Epithelial cell of prostate (primary cell): ENCODE measurements at regions not wholly inside any gene's neighbourhood (a gene's known extent, or its start where the extent isn't known, plus 50 kb on each side); places are given as distances from the start of the nearest gene placed in this dataset.
A peak's percentile ranks its signal among the peaks of the same experiment; 100 is the strongest.

Source experiments
- DNase-seq: peaks from one replicate; pipeline ENCODE4 v3.0.0-alpha.2; 2011; ENCODE audit warnings: low read depth, low spot score
- H3K27ac ChIP-seq: fragments of 450-650 bp; 2 replicates; pipeline ENCODE4 v1.5.1; 2017; ENCODE audit warnings: mild to moderate bottlenecking

GRCh38 chr4:23674694-23675093 is 215.2 kb downstream of the PPARGC1A start:
- H3K27ac ChIP-seq: no peak overlapping the region
- DNase-seq: no peak

DNA sequence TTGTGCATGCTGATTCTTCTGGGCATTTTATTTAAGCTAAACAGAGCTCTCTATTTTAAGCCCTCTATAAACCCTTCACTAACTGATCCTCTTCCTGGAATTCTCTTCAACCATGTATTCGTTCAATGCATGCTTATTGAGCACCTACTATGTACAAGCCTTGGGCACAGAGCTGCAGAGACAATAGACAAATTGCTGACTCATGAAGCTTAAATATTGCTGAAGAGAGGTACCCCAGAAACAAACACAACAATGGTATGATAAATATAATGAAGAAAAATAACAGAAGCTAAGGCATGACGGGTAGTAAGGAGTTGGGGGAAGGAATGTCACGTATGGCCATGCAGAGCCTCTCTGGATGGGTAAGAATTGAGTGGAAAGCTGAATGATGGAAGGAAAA is 222.2 kb downstream of the PPARGC1A start:
- DNase-seq: no peak
- H3K27ac ChIP-seq: no peak overlapping the region

DNA sequence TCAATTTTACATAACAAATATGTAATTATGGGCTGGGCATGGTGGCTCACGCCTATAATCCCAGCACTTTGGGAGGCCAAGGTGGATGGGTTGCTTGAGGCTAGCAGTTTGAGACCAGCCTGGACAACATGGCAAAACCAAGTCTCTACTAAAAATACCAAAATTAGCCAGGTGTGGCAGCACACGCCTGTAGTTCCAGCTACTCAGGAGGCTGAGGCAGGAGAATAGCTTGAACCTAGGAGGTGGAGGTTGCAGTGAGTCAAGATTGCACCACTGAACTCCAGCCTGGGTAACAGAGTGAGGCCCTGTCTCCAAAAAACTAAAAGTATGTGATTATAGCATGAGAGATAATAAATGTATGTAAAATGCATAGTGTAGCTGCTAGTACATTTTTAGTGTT is 229.0 kb downstream of the PPARGC1A start:
- no peak for DNase-seq
- no peak overlapping the region for H3K27ac ChIP-seq

GRCh38 chr4:23654791-23655190 is 235.1 kb downstream of the PPARGC1A start:
- H3K27ac ChIP-seq: peak overlapping the region; percentile 43
- DNase-seq: no peak

- DNase-seq: no peak
- H3K27ac ChIP-seq: no peak overlapping the region
Observed at GRCh38 chr4:23648854-23649596, 240.8 kb downstream of the PPARGC1A start.

- DNase-seq: no peak
- H3K27ac ChIP-seq: no peak overlapping the region
Observed at GRCh38 chr4:23635468-23635867, 254.4 kb downstream of the PPARGC1A start.

DNA sequence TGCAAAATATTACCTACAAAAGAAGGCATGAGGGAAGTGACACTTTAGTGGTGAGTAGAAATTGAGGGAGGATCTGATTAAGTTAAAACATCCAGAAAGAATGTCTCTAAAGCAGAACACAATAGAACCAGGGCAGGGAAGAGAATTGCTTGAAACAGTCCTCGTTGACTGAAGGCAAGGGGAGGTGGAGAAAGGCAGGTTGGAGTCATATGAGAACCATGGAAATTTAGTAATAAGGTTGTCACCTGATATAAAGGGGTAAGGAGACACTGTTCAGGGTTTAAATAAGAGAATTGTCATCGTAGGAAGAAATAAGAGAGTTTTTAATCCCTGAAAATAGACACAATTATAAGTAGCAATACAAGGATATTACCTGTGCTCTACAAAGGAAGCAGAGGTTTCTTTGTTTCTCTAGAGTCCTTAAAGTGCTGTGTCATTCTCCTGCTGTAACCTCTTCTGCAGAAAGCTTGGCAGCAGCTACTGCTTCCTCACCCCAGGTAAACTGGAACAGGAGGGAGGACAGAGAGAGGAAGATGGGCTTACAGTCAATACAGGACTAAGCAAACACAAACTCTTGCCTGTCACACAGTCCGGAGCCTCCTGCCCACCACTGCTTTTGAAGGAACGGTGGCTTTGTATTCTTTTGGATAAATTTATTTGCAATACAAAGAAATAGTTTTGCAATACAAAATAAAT is 258.4 kb downstream of the PPARGC1A start:
- peak overlapping the region; percentile 15 for H3K27ac ChIP-seq
- no peak for DNase-seq

DNA sequence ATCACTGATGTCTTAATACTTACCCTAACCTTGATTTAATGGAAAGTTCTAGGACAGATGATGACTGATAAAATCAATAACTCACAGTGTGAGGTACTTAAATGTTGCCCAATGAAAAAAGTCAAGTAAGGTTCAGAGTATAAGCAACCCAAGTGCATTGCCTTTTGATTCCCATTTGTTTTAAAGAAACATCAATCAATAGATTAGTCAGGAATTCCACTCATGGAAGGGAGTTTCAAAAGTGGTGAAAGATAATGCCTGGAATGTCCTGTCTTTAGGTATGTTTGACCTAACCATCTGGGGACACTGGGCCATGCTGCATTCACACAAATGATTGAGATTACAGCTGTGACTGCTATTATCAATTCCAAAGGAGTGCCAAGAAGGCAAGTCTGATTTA is 259.7 kb downstream of the PPARGC1A start:
- no peak overlapping the region for H3K27ac ChIP-seq
- DNase-seq: no peak

DNA sequence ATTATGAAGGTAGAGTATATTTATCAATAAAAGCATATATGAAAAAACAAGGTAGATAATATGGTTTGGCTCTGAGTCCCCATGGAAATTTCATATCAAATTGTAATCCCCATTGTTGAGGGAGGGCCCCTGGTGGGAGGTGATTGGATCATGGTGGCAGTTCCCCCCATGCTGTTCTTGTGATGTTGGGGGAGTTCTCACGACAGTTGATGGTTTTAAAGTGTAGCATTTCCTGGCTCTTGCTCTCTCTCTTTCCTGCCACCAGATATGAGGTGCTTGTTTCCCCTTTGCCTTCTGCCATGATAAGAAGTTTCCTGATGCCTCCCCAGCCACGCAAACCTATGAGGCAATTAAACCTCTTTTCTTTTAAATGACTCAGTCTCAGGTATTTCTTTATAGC is 260.4 kb downstream of the PPARGC1A start:
- no peak overlapping the region for H3K27ac ChIP-seq
- no peak for DNase-seq

DNA sequence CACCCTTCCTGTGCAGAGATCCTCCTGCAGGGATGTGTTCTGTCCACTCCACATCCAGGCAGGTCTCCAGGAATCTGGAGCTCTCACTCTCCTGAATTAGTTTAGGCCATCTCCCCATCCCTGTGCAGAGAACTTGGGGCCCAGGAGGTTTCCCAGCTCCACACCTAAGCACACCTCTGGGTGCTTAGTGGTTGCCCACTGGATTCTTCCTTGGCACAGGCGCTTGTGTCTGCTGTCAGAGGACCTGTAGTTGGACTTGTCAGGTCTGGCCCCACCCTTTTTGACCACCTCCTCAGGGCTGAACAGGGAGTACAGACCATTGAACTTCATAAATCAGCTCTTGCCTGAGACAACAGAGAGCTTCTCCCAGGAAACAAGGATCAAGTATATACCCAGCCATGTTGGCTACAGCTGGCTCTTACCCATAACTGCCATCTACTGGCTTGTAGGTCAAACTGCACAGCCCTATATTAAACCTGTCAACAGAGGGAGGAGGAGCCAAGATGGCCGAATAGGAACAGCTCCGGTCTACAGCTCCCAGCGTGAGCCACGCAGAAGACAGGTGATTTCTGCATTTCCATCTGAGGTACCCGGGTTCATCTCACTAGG is 275.5 kb downstream of the PPARGC1A start:
- peak; percentile 1 for DNase-seq
- no peak overlapping the region for H3K27ac ChIP-seq

GRCh38 chr4:23613782-23614181 is 276.1 kb downstream of the PPARGC1A start:
- DNase-seq: no peak
- H3K27ac ChIP-seq: no peak overlapping the region

- no peak overlapping the region for H3K27ac ChIP-seq
- DNase-seq: no peak
Observed at GRCh38 chr4:23602720-23603119, 287.1 kb downstream of the PPARGC1A start.

DNA sequence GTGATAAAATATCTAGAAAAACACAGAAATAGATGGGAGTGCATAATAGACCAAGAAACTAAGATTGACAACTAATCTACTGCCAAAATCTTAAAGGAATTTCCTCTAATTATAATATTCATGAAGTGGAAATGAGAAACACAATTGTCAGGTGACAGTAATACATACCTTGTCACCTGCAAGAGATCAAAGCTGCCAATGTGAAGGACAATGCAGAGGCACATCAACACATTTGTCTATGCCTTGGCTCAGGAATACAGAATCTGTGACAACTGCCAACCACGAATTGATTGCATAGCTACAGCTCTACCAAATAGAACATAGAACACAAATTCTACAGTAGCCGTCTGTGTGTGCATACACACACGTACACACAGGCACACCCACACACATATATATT is 295.7 kb downstream of the PPARGC1A start:
- no peak overlapping the region for H3K27ac ChIP-seq
- DNase-seq: no peak

- no peak for DNase-seq
- no peak overlapping the region for H3K27ac ChIP-seq
Observed at GRCh38 chr4:23590431-23590830, 299.4 kb downstream of the PPARGC1A start.

DNA sequence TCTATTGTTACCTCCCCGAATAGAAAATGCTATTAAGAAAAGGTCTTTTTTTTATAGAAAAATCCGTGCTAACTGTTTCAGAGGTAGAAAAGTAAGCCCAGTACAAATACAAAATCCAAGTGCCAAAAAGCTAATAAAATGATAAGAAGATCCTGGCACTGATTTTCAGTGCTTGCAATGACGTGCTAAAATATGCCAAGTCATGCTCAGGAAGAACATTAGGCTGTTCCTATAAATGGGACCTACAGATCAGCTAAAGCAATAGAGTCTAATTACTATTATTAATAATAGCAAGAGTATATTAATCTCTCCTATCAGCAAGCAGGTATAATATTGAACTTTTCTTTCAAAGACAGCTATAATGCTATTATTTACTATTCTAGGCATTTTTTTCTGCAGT is 305.8 kb downstream of the PPARGC1A start:
- DNase-seq: no peak
- H3K27ac ChIP-seq: no peak overlapping the region

DNA sequence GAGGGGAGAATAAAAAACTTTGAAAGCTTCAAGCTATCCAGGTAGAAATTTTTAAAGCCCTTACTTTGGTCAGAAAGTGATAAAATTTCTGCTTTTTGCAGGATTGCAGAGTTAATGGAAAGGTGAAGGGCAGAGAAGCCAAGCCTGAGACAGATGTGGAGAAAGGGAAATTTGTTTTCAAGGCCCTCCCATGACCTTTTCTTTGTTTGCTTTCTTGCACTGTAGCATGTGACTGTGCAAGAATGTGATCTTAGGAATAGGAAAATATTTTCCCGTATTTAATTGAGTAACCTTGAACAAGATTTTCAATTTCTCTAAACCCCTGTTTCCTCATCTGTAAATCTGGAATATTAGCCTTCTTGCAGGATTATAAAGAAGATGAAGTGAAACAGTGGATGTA is 307.2 kb downstream of the PPARGC1A start:
- DNase-seq: no peak
- H3K27ac ChIP-seq: no peak overlapping the region

DNA sequence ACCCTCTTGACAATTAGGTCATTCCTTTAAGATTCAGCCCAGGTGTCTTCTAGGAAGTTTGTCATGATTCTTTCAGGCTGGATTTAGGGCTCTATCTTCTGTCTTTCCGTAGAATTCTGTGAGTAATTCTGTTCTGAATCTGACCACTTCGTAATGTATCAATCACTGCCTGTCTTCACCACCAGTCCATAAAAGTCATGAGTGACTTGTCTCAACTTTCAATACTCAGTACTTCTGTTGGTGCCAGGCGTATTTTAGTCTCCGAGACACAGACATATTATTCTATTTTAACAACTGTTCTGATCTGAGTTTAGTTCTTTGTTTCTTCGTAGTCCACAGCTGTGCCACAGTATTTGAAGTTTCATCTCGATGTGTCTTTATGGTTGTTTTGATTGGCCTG is 310.7 kb downstream of the PPARGC1A start:
- no peak for DNase-seq
- H3K27ac ChIP-seq: no peak overlapping the region

DNA sequence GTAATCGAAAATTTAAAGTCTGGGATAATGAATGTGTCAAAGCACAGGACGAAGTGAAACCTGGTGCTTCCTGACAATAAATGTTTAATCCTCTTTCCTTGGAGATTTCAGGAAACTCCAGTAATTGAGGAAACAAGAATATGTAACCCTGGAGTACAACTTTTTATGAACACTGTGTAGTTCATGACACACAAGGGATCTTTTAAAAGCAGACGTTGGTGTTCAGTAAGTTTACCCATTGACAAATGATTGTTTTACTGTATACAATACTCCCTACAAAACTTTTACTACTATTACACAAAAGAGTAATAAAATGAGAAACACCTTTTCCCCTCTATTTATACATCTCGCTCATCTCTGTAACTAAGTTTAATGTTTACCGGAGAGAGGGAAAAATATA is 312.4 kb downstream of the PPARGC1A start:
- no peak overlapping the region for H3K27ac ChIP-seq
- no peak for DNase-seq

GRCh38 chr4:23572382-23572781 is 317.5 kb downstream of the PPARGC1A start:
- H3K27ac ChIP-seq: no peak overlapping the region
- no peak for DNase-seq

DNA sequence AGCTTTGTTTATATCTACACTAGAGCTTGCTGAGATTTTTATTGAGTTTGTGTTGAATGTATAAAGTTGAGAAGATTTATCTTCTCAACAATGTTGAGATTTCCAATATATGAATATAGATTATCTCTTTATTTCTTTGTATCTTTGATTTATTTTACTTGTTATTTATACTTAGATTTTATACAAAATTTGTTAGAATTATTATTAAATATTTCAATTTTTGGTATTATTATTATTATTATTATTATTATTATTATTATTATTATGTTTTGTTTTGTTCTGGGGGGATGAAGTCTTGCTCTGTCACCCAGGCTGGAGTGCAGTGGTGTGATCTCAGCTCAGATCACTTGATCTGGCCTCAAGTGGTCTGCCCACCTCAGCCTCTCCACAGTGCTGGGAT is 322.5 kb downstream of the PPARGC1A start:
- no peak for DNase-seq
- no peak overlapping the region for H3K27ac ChIP-seq

DNA sequence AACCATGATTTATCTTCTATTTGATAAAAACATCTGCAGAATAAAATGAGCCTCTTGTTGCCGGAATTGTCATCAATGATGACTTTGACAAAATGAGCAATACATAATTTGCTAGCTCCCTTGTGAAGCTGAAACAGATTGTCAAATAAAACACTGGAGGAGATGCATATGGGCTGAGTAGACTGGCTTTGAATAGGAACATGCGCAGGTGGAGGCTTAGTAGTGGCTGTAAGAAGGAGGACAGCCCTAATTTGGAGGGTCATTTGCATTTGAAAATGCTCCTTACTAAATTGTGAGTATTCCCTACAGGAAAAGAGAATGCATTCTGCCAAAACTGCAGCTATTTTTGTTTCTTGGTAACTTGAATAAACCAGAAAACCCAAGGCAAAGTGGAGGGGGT is 329.1 kb downstream of the PPARGC1A start:
- no peak for DNase-seq
- H3K27ac ChIP-seq: no peak overlapping the region

DNA sequence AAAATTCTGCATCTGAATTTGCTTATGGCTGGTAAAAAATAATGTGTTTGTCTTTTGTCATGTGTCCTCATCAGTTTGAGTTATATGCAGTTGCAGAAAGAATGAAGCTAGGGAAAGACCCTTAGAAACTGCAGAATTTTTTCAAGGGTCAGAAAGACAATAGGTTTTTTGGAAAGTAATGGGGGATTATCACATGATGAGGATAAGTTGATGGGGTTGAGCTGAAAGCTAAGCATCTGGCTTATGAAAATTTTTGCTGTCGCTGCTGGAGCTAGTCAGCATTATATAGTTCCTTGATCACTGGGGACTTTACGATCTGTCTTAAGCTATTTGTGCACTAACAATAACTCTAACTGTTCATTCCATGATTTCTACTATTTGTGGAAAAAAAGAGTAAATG is 331.7 kb downstream of the PPARGC1A start:
- DNase-seq: no peak
- H3K27ac ChIP-seq: no peak overlapping the region
